ELF-1 (cell line): ENCODE measurements at regions not wholly inside any gene's neighbourhood (a gene's known extent, or its start where the extent isn't known, plus 50 kb on each side); places are given as distances from the start of the nearest gene placed in this dataset.
"Not testable (repeated sequence)": the region's sequence is repeated elsewhere in the genome, so short reads cannot be mapped to it uniquely, and the experiment has no call there.

ENCODE experiments used
- DNase-seq: peaks from one replicate; pipeline ENCODE4 v3.0.0-alpha.2; 2016; ENCODE audit warnings: low read depth, low spot score

DNA sequence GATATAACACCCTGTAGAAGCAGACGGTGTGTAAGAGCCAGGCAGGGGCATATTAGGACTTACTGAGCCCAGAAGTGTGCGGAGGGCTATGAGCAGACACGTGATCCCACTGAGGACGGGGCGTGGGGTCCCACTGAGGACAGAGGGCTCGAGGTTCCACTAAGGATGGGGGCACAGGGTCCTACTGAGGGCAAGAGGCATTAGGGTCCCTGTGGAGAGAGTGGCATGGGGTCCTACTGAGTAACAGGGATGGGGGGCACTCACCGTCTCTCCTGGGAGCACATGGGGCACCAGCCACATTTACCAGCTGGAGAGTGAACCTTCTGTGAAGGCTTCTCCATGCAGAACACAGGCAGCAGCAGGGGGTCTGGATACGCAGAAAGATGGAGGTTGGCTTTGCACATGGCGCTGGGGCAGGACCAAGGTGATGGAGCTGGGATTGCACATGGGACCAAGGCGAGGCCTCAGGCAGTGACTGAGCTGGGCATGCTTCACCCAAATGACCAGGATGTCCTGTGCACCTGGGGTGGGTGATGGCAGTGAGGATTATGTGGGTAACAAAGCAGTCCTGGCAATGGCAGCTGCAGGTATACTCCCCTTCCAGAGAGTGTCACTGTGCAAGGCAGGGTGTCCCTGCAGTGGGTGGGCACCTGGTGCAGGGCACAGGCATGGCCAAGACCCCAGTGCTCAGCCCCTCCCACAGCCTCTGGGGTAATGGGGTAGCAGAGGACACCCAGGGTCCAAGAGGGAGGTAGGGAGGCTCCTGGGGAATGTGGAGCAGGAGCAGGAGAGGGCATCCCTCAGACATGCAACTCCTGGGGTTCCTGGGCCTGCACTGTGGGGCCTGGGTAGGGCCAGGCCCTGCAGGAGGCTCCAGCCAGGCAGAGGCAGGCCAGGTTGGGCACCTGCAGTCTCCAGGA, 278.1 kb downstream of the TCERG1L start:
- DNase-seq: no peak

DNA sequence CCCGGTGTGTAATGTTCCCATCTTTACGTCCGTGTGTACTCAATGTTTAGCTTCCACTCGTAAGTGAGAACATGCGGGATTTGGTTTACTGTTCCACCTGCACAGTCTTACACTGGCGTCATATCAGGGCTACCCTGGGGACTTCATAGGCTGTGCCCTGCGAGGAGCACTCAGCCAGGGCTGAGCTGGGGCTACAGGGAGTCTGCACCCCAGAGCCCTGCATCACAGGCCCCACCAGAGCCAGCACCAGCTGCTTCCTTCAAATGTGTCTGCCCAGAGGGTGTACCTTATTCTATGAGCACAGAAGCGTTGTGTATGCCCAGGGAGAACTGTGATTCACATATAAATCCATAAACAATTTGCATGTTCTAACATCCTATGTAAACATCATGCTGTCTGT, 277.1 kb downstream of the TCERG1L start:
- DNase-seq: no peak

DNA sequence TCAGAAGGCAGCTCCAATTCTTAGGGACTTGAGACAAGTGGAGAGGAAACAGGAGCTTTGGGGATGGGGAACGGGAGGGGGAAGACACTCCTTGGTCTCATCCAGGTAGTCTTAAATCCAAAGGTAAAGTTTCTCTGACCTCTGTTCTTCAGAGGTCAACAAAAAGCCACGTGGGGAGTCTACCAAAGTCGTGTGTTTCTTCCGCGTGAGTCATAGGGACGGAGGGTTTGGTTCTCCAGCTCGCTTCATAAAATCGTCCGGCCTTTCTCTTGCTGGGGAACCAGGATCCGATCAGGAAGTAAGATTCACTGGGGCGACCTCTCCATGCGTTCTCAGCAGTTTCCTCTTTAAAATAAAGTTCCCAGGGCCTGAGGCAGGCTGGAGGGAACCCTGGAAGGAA, 275.7 kb downstream of the TCERG1L start:
- no peak for DNase-seq

DNA sequence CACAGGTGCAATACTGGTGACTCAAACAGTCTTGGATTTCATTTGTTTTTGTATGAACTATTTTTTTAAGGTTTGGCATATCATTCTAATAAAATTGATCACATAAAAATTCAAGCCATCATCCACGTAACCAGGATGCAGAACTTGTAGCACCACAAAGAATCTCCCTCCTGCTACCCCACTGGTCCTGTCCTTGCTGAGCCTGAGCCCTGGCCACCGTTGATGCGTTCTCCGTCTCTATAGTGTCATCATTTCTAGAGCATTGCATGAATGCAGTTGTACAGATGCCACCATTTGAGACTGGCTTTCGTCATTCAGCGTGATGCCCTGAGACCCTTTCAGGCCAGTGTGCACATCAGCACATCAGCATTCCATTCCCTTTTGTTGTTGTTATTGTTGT, 273.5 kb downstream of the TCERG1L start:
- DNase-seq: no peak

DNA sequence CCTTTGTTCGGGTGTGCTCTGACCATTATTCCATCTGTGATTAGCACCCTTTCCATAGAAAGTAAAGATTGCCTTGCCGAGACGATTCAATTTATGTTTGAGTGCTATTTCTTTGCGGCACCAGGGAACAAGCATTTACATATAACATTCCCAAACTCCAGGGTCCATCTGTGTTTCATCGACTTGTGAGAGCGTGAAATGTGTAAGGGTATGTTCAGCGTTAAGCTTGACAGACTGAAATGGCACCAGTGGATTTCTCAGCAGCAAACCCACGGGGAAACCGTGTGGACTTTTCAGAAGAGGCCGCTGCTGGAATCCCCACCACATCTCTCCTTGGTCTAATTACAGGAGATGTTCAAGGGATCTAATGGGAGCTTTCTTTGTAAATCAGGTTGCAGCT, 270.5 kb downstream of the TCERG1L start:
- no peak for DNase-seq

DNA sequence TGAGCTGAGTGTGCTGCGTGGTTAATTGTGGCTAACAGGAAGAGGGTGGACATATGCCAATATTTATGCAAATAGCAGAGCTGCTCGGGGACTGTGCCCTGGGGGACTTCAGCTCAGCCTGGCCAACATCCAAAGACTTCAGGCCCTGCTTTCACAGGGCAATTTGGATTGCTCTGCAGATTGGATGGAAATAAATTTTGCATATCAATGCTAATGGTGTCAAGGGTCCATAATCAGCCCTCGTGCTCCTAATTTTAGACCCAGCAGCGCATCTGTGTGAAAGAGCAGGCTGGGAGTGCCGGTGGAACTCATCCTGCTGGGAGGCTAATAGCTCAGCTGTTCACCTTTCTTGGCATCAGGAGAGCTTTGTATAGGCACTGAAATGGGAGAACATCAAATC, 270.1 kb downstream of the TCERG1L start:
- no peak for DNase-seq

DNA sequence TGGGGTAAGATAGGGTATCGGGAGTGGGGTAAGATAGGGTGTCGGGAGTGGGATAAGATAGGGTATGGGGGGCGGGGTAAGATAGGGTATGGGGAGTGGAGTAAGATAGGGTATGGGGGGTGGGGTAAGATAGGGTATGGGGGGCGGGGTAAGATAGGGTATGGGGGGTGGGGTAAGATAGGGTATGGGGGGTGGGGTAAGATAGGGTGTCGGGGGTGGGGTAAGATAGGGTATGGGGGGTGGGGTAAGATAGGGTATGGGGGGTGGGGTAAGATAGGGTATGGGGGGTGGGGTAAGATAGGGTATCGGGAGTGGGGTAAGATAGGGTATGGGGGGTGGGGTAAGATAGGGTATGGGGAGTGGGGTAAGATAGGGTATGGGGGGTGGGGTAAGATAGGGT, 269.5 kb downstream of the TCERG1L start:
- not testable (repeated sequence) for DNase-seq
